ENCODE measurements at regions not wholly inside any gene's neighbourhood (a gene's known extent, or its start where the extent isn't known, plus 50 kb on each side); places are given as distances from the start of the nearest gene placed in this dataset.
"Not testable (repeated sequence)": the region's sequence is repeated elsewhere in the genome, so short reads cannot be mapped to it uniquely, and the experiment has no call there.

DNA sequence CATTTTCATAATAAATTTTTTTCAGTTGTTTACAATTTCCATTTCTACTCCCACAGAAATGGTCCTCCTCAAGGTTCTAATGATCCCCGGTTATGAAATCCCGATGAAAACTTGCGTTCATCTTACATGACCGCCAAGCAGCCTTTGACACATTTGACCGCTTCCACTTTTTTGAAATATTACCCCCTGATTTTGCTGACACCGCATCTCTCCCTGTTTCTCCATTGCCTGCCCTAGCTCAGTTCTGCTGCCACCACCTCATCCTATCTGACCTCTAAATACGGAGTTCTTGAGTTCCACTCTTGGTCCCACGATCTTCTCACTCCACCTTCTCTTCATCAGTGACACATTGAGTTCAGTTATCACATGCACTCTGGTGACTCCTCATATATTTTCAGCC, 74.1 kb downstream of the SLC35B3 start:
- DNase-seq: no peak

DNA sequence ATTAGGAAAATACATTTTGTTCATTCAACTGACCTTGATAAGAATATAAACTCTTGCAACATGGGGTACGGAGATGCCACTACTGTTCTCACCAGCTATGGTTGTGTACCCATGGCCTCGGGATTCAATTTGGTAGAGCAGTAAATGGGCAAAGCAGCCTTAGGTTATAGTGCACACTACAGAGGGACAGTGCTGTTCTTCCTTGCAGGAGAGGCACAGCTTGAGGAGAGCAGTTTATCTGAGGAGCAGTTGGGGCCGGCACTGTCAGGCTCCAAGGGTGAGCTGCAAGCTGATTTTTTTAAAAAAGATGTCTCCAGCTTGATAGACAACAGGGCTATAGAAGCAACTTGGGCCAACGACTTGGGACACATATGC, 82.4 kb downstream of the SLC35B3 start:
- DNase-seq: no peak

DNA sequence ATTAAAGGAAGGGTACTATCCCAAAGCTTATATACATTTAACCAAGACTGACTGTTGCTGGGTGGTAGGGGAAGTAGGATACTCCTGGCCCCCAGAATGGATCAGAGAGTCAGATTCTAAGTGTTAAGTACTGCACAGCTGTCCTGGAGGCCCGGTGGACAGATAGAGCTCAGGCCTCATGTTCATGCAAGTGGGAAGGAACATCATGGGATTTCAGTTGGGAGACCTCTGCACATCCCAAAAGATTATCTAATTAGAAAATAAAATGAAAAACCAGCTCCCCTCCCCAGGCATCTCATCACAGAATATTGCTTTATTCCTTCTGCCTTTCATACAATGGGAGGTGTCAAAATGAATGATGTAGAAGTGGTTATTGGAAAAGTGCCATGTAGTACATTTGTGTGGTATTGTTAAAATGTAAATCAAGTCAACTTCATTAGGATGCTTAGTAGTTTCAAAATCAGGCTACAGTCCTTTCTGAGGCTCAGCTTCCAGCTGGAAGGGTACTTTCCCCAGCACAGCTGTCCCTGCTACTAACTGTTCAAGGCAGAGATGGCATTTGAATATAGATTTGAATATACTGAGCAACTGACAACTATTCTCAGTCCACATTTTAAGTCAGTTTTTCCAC, 82.9 kb downstream of the SLC35B3 start:
- no peak for DNase-seq

DNA sequence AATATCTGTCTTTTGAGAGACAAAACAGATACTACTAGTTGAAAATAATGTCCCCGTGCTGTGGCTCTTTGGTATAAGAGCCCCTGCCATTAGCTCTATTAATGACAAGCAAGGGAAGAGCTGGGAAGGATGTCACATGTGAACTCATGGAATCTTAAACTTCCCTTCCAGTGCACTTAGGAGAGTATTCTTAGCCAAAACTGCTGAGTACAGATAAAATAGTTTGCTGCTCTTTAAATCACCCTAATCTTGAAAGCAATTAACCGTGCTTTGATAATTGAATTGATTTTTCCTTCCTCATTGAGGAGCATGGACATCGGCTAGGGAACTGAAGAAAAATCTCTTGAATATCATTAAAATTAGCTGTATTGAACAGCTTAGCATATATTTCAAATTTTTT, 91.7 kb downstream of the SLC35B3 start:
- no peak for DNase-seq

DNA sequence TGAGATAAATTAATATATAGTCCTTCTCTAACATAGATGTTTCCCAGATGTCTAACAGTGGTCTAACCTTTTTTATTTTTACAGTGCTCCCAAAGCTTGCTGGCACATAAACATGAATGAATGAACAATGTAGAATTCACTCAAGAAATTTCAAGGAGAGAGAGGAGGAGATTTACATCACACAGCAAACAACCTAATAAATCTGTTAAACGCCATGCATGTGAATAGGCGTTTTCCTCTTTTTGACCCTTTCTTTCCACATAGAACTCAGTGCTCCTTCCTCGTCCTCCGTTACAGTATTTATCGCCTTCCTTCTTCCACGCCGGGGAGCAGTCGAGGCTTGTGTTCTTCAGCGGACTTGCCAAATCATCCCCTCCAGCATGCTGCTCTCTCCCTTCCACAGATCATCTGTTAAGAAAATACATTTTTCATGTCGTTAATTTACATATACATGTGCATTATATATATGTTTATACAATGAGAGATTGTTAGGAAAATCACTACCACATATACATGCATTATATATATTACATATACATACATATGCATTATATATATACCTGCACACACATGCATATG, 93.0 kb downstream of the SLC35B3 start:
- no peak for DNase-seq

DNA sequence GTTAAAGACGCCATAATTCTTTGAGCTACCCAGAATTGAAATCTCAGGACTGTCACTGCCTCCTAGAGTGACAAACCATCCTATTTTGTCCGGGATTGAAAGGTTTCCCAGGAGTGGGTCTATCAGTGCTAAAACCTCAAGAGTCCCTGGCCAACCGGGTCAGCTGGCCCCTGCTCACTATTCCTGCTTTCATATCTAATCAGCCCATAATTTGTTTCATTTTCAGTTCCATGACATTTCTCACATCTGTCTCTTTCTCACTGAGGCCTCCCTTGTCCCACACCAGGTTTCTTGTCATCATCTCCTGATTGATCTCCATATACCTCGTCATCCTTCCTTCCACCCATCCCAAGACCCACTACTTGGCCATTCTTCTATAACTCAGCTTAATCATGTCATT, 98.2 kb downstream of the SLC35B3 start:
- DNase-seq: no peak

DNA sequence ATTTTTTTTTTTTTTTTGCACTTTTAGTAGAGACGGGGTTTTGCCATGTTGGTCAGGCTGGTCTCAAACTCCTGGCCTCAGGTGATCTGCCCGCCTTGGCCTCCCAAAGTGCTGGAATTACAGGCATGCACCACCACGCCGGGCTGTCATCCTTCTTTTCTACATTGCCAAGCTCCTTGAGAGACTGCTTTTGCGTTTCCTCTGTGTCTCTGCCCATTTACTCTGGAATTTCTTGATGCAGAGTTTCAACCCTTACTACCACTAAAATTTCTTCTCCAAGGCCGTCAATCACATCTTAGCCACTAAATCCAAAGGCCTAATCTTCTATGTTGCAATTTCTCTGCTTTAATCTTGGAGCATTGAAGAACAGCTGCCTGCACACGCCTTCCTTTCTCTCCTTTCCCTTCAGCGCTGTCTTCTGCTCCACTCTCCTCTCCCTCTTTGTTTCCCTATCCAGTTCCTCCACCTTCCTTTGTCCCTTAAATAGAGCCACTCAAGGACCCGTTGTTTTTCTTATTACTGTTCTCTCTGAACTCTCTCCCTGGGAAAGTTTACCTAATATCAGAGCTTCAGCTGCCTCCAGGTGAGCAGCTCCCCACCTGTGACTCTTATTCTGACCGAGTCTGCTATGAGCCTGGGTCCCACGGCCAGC, 98.8 kb downstream of the SLC35B3 start:
- no peak for DNase-seq

DNA sequence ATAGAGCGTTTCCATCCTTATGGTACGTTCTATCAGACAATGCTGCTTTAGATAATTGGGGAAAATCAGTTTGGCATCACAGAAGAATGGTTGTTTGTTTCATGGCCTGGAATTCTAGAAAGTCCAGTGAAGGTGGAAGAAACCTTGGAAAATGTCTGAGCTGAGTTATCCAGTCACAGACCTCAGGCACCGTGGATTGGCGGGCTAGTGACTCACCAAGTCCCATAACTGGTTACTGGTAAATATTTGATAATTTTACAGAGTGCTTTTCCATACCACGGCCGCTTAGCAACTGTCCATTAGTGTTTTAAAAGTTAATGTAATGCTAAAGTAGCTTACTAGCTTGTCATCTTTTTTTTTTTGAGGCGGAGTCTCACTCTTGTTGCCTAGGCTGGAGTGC, 99.4 kb downstream of the SLC35B3 start:
- no peak for DNase-seq

DNA sequence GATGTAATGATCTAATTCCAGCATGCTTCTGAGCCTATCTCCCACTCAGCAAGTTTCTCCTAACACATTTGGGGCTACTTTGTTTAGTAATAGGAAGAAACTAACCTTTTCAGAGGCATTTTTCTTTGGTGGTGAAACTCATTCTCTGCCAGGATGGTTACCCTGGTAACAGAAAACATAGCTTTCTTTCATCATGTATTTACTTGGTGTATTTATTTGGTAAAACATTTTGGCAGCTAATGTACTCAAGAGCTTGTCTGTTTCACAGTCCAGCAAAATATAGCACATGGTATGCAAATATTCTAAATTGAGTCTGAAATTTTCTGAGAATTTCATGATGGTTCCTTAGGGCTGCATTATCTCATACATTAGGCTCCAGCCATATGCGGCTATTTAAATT, 100.0 kb downstream of the SLC35B3 start:
- DNase-seq: no peak

DNA sequence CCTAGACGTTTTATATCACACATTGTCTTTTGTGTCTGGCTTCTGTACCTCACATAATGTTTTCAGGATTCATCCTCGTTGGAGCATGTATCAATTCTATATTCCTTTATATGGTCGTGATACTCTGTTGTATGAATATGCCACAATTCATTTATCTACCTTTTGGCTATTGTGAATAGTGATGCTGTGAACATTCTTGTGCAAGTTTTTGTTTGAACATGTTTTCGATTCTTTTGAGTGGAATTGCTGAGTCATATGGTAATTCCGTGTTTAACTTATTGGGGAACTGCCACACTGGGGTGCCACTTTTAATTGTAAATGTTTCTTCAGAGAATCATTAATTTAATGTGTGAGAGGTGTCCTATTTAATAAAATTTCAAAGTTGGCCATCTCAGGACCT, 101.2 kb downstream of the SLC35B3 start:
- DNase-seq: no peak

DNA sequence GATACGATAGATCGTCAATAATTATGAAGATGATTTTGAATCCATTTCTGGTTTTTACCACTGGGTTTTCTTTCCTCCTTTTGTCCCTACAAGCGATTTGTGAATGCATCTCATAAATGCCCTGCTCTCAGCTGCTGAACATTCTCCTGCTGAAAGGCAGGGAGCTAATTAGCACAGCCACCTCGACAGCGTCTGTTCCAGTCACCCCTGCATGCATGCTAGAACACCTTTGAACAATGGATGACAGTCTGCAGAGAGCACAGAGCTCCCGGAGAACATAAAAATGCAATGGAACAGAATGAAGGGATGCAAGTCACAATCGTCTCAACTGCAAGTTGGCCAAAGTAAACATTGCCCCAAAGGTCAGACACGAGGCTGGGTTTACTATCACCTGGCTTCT, 105.8 kb downstream of the SLC35B3 start:
- peak; percentile 59 for DNase-seq

DNA sequence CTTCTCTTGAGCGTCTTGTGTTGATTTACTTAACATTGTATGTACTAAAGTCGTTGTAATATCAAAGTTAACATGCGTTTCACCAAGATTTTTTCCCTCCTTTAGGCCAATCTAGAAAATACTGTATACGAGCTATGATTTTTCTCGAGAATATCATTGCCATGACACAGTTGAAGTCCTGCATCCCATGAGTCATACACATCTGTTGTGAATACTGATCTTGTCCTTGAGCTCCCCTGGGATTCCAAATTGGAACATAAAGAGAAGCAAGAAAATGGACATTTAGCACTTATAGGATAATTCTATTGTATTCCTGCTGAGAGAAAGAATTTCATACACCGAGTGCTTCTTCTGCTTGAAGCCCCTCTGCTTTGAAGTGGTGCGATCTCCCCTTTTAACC, 109.6 kb downstream of the SLC35B3 start:
- DNase-seq: no peak

DNA sequence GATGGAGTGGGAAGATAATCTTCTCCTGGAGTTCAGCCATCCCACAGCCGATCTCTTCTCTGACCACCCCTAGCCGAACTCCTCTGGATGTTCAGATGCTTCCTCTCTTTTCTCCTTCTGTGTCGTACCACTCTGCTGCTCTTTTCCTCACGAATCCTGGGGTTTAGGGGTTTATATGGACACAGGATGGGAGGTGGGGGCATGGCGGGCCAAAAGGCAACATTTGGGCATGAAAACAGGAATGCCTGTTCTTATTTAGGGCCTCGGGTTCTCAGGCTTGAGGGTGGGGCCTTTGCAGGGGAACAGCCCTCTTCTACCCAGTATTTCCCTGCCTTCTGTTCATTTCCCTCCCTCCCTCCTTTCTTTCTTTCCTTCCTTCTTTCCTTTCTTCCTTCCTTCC, 112.7 kb downstream of the SLC35B3 start:
- DNase-seq: no peak

DNA sequence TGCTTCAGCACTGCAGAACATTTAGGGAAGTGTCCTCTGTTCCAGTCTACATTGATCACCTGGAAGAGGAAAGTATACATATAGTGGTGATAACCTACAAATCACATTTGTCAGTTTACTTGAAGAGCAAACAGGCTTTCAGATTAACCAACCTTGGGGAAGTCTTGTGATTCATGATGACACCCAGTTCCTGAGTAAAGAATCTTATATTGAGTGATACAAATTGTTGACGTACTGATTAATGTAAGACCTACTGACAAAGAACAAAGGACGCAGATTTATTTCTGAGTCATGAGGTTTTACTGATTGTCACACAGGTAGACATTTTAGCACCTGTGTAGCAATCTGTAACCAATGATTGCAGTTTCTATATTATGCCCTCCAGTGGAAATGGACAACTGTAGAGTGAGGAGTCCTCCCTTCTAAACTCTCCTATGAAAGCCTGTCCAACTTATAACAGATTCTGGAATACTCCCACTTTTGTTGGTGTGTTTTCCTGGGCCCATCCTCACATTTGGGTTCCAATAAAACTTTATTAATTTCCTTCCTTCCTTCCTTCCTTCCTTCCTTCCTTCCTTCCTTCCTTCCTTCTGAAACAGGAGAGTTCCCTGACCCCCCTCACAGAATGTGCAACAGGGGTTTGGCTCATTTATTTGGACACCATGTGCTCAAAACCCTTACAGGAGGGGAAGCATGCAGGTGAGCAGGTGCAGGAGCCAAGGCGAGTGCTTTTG, 113.5 kb downstream of the SLC35B3 start:
- no peak for DNase-seq

DNA sequence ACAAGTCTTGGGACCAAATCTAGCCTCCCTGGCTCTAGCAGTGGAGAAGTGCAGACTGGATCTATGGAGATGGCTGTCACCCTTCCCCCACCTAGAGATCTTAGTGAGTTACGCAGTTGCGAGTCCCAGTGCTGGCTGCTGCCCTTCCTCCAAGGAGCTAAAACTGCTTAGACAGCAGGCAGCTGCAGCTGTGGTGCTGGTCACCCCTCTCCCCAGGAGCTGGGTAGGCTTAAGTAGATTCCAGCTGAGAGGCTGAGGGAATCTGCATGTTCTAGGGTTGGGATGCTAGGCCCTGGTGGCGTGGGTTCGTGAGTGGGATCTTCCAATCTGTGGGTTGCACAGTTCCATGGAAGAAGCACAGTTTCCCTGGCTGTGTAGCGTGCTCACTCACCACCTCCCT, 120.2 kb downstream of the SLC35B3 start:
- DNase-seq: no peak

DNA sequence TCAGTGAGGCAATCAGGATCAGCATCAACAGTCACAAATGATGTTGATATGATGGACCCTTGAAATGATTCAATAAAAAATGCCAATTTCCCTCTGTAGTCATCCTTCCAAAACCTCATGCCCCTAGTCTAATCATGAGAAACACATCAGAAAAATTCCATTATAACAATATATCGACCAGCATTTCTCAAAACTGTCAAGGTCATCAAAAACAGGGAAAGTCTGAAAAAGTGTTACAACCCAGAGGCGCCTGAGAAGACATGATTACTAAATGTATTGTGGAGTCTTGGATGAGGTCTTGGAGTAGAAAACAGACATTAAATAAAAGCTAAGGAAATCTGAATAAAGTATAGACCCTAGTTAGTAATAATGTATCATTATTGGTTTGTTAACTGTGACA, 133.8 kb downstream of the SLC35B3 start:
- DNase-seq: no peak

DNA sequence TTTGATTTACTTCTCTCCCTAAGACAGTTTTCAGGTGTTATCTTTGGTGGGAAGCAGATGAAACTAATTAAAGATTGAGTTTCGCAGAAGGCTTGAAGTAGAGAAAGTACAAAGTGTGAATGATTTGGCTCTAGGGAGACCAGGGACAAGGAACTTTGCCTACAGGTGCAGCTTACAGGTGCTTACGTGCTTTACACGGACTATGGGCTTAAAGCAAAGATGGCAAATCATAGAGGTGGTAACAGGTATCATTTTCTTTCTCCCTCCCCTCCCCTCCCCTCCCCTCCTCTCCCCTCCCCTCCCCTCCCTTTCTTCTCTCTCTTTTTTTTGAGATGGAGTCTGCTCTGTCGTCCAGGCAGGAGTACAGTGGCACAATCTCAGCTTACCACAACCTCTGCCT, 136.3 kb downstream of the SLC35B3 start:
- DNase-seq: no peak

DNA sequence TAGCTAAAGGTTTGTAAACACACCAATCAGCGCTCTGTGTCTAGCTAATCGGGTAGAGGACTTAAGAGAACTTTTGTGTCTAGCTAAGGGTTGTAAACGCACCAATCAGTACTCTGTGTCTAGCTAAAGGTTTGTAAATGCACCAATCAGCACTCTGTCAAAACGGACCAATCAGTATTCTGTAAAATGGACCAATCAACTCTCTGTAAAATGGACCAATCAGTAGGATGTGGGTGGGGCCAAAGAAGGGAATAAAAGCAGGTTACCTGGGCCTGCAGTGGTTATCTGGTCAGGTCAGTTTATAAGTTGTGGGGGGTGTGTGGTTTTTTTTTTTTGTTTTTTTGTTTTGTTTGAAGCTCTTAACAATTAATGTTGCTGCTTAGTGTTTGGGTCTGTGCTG, 152.4 kb downstream of the SLC35B3 start:
- not testable (repeated sequence) for DNase-seq

DNA sequence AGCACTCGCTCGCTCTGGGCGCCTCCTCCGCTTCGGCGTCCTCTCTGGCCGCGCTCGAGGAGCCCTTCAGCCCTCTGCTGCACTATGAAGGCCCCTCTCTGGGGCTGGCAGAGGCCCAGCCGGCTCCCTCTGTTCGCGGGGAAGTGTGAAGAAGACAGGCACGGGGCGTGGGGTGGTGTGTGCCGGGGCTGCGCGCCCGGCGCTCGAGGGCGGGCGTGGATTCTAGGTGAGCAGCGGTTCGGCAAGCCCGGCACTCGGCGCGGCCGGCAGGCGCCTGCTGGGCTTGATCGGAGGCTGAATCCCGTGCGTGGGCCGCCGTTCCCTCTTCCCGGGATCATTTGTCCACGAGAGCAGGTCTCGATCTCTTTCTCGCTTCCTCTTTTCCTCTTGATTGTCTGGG, 153.0 kb downstream of the SLC35B3 start:
- DNase-seq: no peak

DNA sequence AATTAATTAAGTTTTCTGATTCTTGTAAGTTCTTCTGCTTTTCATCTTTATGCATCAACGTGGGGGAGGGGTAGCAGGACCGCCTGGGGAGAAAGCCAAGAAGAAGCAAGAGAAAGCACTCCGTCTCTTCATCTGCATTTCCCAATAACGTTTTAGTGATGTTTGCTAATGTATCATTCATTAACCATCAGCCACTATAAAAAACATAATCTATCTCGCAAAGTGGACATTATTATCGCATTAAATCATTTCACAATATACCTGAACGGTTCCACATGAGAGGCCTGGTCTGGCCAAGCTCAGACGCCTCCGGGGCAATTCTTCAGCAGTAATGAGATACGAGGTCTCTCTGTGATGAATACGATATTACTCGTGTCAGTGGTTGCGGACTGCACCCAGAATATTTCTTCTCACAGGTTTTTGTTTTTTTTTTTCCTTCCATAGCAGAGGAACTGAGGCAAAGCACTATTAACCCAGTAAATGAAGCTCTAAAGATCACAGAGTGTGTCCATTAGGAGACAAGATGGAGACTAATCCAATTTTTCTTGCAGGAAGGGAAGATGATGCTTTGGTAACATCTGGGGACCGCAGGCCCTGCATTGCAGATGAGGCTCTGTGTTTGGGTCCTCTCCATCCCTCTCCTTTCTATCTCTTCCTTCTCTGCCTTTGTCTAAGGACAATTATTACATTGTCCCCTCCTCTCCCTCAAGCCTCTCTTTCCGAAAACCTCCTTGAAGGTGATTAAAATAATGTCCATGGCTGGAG, 156.1 kb downstream of the SLC35B3 start:
- no peak for DNase-seq

DNA sequence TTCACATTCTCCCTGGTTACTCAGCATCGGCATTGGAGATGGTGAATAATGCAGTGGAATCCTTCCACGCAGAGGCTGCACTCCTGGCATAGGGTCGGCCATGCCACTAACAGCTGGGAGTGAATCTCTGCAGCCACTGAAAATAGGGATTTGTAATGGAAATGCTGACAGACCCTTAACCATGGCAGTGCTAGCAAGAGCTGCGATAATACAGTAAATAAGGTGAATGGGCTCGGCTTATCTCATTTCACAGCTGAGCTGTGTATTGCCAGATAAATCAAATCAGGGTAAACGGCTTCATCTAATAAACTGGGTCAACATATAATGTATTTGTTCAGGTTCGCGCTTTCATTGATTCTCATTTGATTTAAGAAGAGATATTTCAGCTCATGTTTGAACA, 156.8 kb downstream of the SLC35B3 start:
- DNase-seq: no peak

DNA sequence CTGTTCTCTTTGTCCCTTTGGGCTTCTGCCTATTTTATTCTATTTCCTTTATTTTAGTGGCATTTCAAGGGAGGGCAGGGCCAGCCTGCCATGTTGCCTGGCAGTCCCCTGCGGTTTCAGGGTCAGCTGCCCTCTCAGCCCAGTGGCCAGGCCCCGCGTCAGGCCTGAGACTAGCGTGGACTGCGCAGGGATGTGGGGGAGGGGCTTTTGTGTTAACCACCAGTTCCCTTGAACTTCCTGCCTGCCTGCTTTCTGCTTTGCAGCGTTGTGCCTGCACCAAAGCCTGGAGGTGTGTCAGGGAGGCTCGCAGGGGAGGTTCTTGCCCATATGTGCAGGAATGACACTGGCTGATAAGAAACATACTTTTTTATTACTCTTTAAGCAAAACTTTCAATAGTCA, 157.6 kb downstream of the SLC35B3 start:
- DNase-seq: no peak

DNA sequence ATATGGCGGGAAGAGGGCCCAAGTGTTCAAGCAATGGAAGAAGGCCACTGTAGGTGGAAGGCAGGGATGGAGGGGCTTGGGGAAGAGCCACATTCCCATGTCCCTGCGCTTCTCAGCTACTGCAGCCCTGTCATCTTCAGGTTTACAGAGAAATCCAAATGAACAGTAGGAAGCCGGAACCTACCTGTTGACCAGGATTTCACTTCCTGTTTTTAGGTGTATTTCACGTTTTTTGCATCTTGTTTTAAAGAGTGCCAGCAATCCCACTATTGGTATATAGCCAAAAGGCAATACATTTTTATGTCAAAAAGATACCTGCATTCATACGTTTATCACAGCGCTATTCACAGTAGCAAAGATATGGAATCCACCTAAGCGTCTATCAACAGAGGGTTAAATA, 159.2 kb downstream of the SLC35B3 start:
- no peak for DNase-seq
